ENCODE measurements at regions not wholly inside any gene's neighbourhood (a gene's known extent, or its start where the extent isn't known, plus 50 kb on each side); places are given as distances from the start of the nearest gene placed in this dataset.

DNA sequence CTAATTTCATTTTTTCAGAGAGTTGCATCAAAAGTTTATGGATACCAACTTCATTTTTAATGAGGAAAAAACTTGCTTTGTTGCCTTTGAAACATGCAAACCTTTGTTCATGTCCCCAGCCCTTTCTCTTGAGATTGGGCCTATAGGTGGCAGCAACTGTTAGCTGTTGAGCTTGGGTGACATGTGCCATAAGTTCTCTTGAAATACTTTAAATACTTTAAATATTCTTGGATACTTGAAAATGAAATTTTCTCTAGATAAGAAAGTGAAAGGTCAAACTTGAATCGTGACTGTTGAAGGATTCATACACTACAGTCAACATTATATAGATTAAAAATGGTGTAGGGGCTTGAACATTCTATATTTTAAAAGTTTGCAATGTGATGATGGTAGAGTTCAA, 294.9 kb downstream of the NDFIP2 start:
- no peaks in the 10 kb centered on the region for H3K79me2 ChIP-seq (ENCODE audit: control insufficient read depth, insufficient read depth, low read length)
- in situ Hi-C loops (cut with MboI) (no loop called here), intact Hi-C loops (cut with micrococcal nuclease; ENCODE audit: unreplicated experiment) (loop anchor here (2.0 to 10.0 kb wide), 5 partner anchors 226 to 1239 kb away; partner anchors contain the start of gene SPRY2)
- ChIA-PET RAD21 (ENCODE audit: unreplicated experiment) (interaction anchor here (0.7 to 4.8 kb wide), 16 partner anchors 37 to 1284 kb away, joined by 3 to 31 read pairs (median 5); partner anchors contain the start of gene SPRY2), SMC1A (ENCODE audit: uncharacterized antibody, unreplicated experiment) (interaction anchor here (0.5 to 2.6 kb wide), 26 partner anchors 8 to 1242 kb away, joined by 3 to 14 read pairs (median 4); partner anchors contain the start of gene SPRY2), CTCF (interaction anchor here (0.7 to 2.9 kb wide), 22 partner anchors 8 to 1276 kb away, joined by 3 to 22 read pairs (median 4); partner anchors contain the start of gene SPRY2), POLR2A (interaction anchor here (0.6 to 1.3 kb wide), 2 partner anchors 97 to 588 kb away, joined by 3 read pairs; no protein-coding TSS in a partner anchor)
- no peak overlapping the region for H3K4me3 ChIP-seq
- no peak overlapping the region for H2AFZ ChIP-seq (ENCODE audit: control insufficient read depth, low read depth, low read length)
- no peaks in the 10 kb centered on the region for H4K20me1 ChIP-seq (ENCODE audit: control insufficient read depth, insufficient read depth)
- H3K27me3 ChIP-seq (replicated peaks in 1 of 2; ENCODE audit: control insufficient read depth in 2 of 2, insufficient read depth in 2 of 2, low read length in 1 of 2), result no peaks in the 10 kb centered on the region
- H3K9ac ChIP-seq (ENCODE audit: control insufficient read depth, insufficient read depth, low read length), result no peak overlapping the region
- H3K9me3 ChIP-seq (replicated peaks; ENCODE audit: control insufficient read depth, insufficient read depth, low read length), result no peaks in the 10 kb centered on the region
- no peak for FAIRE-seq
- no TSS peak for BruUV-seq (replicated peaks)
- WGBS (ENCODE audit: insufficient coverage, insufficient replicate concordance, low lambda C conversion rate, missing lambda C conversion rate), result 0% methylated on average over 1 of the region's 1 CpG
- H3K36me3 ChIP-seq (ENCODE audit: control insufficient read depth in 2 of 2, insufficient read depth in 2 of 2, low read length in 1 of 2), result no peaks in the 10 kb centered on the region
- H3K4me2 ChIP-seq (ENCODE audit: control insufficient read depth, insufficient read depth), result no peak overlapping the region
- peak; percentile 86 for ATAC-seq
- H3K27ac ChIP-seq (ENCODE audit: control insufficient read depth, insufficient read depth), result no peak overlapping the region
- no peaks in the 10 kb centered on the region for H3K4me1 ChIP-seq (ENCODE audit: control insufficient read depth, insufficient read depth, low read length)
- TF ChIP-seq NR2F1 (conservative IDR thresholded peaks at IDR 0.05) (0 out of 2 replicates have a peak, but pooled peaks have one; percentile 30), ZBED1 (IDR thresholded peaks at IDR 0.05; ENCODE audit: borderline replicate concordance) (no peak), EZH2 (IDR thresholded peaks at IDR 0.05; ENCODE audit: borderline replicate concordance, control insufficient read depth, low read depth, low read length) (no peak), RAD21 (IDR thresholded peaks at IDR 0.05; ENCODE audit: insufficient read depth, low read depth, low read length) (peak; percentile 94), BHLHE40 (IDR thresholded peaks at IDR 0.05; ENCODE audit: borderline replicate concordance in 1 of 2, low read depth in 2 of 2, low read length in 1 of 2) (peak in 1 of 2 experiments; percentile 15; a peak in 1 of 4 replicates), HDAC6 (IDR thresholded peaks at IDR 0.05; ENCODE audit: unreplicated experiment) (no peak), SMC3 (IDR thresholded peaks at IDR 0.05; ENCODE audit: borderline replicate concordance, low read length) (peak; percentile 65; the same call in 1 of the 2 replicates), RAD51 (IDR thresholded peaks at IDR 0.05) (peak; percentile 30; the same call in 1 of the 2 replicates)
- TF ChIP-seq, protein P1, sequence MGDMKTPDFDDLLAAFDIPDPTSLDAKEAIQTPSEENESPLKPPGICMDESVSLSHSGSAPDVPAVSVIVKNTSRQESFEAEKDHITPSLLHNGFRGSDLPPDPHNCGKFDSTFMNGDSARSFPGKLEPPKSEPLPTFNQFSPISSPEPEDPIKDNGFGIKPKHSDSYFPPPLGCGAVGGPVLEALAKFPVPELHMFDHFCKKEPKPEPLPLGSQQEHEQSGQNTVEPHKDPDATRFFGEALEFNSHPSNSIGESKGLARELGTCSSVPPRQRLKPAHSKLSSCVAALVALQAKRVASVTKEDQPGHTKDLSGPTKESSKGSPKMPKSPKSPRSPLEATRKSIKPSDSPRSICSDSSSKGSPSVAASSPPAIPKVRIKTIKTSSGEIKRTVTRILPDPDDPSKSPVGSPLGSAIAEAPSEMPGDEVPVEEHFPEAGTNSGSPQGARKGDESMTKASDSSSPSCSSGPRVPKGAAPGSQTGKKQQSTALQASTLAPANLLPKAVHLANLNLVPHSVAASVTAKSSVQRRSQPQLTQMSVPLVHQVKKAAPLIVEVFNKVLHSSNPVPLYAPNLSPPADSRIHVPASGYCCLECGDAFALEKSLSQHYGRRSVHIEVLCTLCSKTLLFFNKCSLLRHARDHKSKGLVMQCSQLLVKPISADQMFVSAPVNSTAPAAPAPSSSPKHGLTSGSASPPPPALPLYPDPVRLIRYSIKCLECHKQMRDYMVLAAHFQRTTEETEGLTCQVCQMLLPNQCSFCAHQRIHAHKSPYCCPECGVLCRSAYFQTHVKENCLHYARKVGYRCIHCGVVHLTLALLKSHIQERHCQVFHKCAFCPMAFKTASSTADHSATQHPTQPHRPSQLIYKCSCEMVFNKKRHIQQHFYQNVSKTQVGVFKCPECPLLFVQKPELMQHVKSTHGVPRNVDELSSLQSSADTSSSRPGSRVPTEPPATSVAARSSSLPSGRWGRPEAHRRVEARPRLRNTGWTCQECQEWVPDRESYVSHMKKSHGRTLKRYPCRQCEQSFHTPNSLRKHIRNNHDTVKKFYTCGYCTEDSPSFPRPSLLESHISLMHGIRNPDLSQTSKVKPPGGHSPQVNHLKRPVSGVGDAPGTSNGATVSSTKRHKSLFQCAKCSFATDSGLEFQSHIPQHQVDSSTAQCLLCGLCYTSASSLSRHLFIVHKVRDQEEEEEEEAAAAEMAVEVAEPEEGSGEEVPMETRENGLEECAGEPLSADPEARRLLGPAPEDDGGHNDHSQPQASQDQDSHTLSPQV (IDR thresholded peaks at IDR 0.05), result 0 out of 2 replicates have a peak, but pooled peaks have one; percentile 30
- TF ChIP-seq, protein P2, sequence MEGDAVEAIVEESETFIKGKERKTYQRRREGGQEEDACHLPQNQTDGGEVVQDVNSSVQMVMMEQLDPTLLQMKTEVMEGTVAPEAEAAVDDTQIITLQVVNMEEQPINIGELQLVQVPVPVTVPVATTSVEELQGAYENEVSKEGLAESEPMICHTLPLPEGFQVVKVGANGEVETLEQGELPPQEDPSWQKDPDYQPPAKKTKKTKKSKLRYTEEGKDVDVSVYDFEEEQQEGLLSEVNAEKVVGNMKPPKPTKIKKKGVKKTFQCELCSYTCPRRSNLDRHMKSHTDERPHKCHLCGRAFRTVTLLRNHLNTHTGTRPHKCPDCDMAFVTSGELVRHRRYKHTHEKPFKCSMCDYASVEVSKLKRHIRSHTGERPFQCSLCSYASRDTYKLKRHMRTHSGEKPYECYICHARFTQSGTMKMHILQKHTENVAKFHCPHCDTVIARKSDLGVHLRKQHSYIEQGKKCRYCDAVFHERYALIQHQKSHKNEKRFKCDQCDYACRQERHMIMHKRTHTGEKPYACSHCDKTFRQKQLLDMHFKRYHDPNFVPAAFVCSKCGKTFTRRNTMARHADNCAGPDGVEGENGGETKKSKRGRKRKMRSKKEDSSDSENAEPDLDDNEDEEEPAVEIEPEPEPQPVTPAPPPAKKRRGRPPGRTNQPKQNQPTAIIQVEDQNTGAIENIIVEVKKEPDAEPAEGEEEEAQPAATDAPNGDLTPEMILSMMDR (IDR thresholded peaks at IDR 0.05 in 2 of 3, conservative IDR thresholded peaks at IDR 0.05 in 1 of 3; ENCODE audit: control insufficient read depth in 2 of 3, extremely low read depth in 1 of 3, insufficient read depth in 1 of 3, low read depth in 3 of 3, low read length in 3 of 3), result peak; percentile 60 to 78 (median 65)
- TF ChIP-seq, protein P3, sequence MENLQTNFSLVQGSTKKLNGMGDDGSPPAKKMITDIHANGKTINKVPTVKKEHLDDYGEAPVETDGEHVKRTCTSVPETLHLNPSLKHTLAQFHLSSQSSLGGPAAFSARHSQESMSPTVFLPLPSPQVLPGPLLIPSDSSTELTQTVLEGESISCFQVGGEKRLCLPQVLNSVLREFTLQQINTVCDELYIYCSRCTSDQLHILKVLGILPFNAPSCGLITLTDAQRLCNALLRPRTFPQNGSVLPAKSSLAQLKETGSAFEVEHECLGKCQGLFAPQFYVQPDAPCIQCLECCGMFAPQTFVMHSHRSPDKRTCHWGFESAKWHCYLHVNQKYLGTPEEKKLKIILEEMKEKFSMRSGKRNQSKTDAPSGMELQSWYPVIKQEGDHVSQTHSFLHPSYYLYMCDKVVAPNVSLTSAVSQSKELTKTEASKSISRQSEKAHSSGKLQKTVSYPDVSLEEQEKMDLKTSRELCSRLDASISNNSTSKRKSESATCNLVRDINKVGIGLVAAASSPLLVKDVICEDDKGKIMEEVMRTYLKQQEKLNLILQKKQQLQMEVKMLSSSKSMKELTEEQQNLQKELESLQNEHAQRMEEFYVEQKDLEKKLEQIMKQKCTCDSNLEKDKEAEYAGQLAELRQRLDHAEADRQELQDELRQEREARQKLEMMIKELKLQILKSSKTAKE (IDR thresholded peaks at IDR 0.05; ENCODE audit: low read depth, poor library complexity, severe bottlenecking), result peak; percentile 40
- no peak for DNase-seq (ENCODE audit: low read depth, low spot score)

All from GM12878 (cell line).